DOHH2 (cell line): ENCODE measurements at regions not wholly inside any gene's neighbourhood (a gene's known extent, or its start where the extent isn't known, plus 50 kb on each side); places are given as distances from the start of the nearest gene placed in this dataset.

Experiments used
- CTCF ChIP-seq: fragments of 200-600 bp; sonication (generic); IDR thresholded peaks from one replicate; pipeline ENCODE4 v1.5.1; 2014; ENCODE audit warnings: antibody characterized with exemption, mild to moderate bottlenecking, low read depth, low read length; ENCODE audit not compliant: poor library complexity, severe bottlenecking
- EZH2phosphoT487 ChIP-seq: fragments of 200-600 bp; sonication (generic); IDR thresholded peaks from 2 replicates; pipeline ENCODE4 v1.6.1; 2017; ENCODE audit warnings: borderline replicate concordance, mild to moderate bottlenecking, antibody characterized with exemption, low read length, moderate library complexity, mixed read lengths

DNA sequence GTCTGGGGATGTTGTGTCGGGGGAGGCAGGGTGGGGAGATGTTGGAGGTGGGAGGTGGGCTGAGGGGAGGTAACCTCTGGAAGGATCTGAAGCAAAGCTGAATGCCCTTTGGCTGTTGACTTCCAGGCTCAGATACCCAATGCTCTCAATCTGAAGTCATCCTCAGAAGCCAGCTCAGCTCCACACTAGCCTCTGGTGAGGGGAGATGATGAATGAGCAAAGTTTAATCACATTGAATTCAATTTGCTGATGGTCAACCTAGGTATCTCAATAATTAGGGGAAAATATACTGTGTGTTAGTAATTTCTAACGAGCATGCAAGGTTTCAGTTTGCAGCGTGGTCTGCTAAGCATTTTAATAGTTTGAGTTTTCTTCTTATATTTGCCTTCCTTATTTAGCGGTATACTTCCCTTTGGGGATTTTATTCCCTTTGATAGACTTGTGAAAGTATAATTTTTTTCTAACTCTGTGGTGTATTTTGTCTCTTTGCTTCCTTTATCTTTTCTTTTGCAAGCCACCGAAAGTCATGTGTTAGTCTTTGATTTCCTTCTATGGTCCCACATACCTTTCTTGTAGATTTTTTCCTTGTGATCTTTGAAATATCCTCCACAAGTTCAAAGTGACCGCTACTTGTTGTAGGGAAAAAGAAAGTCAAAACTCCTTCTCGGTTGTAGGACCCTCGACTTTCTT, 146.3 kb upstream of the LEF1 start:
- no peak for TF ChIP-seq CTCF
- TF ChIP-seq EZH2phosphoT487: no peak
